ENCODE measurements at regions not wholly inside any gene's neighbourhood (a gene's known extent, or its start where the extent isn't known, plus 50 kb on each side); places are given as distances from the start of the nearest gene placed in this dataset.
"Not testable (repeated sequence)": the region's sequence is repeated elsewhere in the genome, so short reads cannot be mapped to it uniquely, and the experiment has no call there.

DNA sequence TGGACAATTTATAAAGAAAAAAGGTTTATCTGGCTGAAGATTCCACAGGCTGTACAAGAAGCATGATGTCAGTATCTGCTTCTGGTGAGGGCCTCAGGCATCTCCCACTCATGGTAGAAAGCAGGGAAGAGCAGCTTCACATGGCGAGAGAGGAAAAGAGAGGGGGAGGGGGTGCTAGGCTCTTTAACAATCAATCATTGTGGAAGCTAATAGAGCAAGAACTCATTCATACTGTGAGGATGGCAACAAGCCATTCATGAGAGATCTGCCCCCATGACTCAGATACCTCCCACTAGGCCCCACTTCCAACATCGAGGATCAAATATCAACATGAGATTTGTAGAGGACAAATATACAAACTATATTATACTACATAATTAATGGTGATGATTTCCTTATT is 361.9 kb upstream of the FAR2 start:
- intact Hi-C loops (cut with micrococcal nuclease; ENCODE audit: unreplicated experiment), result no loop called here
- Histone ChIP-seq H3K27me3 (replicated peaks; ENCODE audit: control insufficient read depth, insufficient read depth, low read length) (no peaks in the 10 kb centered on the region), H3K36me3 (ENCODE audit: control insufficient read depth, insufficient read depth, low read length) (no peaks in the 10 kb centered on the region), H3K9me3 (no peaks in the 10 kb centered on the region), H3K4me1 (no peaks in the 10 kb centered on the region), H3K4me3 (ENCODE audit: low read depth, low read length) (no peak overlapping the region)
- ChIA-PET CTCF (no interaction called here), POLR2A (no interaction called here)
- H3K9me3 Mint-ChIP-seq (ENCODE audit: unreplicated experiment), result no peaks in the 10 kb centered on the region
- no peaks in the 10 kb centered on the region for H3K4me1 Mint-ChIP-seq (ENCODE audit: low read depth, unreplicated experiment)
- no peak for DNase-seq
- H3K4me3 Mint-ChIP-seq (ENCODE audit: unreplicated experiment), result no peak overlapping the region
- TF ChIP-seq CTCF (IDR thresholded peaks at IDR 0.05; ENCODE audit: insufficient read depth in 1 of 2, low read depth in 1 of 2, low read length in 1 of 2, severe bottlenecking in 1 of 2, unreplicated experiment in 1 of 2), result no peak
- BruUV-seq (replicated peaks), result no TSS peak
- no peaks in the 10 kb centered on the region for H3K36me3 Mint-ChIP-seq (ENCODE audit: insufficient read depth, unreplicated experiment)
- no peak overlapping the region for H3K27ac Mint-ChIP-seq (ENCODE audit: unreplicated experiment)
- H3K27me3 Mint-ChIP-seq (ENCODE audit: insufficient read depth, unreplicated experiment), result peaks cover 15% of the 10 kb centered on the region

DNA sequence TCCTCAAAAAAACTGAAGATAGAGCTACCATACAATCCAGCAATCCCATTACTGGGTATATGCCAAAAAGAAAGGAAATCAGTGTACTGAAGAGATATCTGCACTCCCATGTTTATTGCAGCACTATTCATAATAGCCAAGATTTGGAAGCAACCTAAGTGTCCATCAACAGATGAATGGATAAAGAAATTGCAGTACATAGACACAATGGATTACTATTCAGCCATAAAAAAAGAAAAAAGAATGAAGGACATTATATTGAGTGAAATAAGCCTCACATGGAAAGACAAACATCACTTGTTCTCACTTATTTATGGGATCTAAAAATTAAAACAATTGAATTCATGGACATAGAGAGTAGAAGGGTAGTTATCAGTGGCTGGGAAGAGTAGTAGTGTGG is 360.8 kb upstream of the FAR2 start:
- CTCF ChIA-PET; H3K36me3 Mint-ChIP-seq (ENCODE audit: insufficient read depth, unreplicated experiment); H3K4me3 Mint-ChIP-seq (ENCODE audit: unreplicated experiment); intact Hi-C loops (cut with micrococcal nuclease; ENCODE audit: unreplicated experiment); H3K27ac Mint-ChIP-seq (ENCODE audit: unreplicated experiment); H3K9me3 ChIP-seq; H3K27me3 ChIP-seq (replicated peaks; ENCODE audit: control insufficient read depth, insufficient read depth, low read length); H3K36me3 ChIP-seq (ENCODE audit: control insufficient read depth, insufficient read depth, low read length); H3K9me3 Mint-ChIP-seq (ENCODE audit: unreplicated experiment); BruUV-seq (replicated peaks); POLR2A ChIA-PET; DNase-seq; H3K4me1 Mint-ChIP-seq (ENCODE audit: low read depth, unreplicated experiment); H3K4me1 ChIP-seq; H3K4me3 ChIP-seq (ENCODE audit: low read depth, low read length): not testable (repeated sequence)
- H3K27me3 Mint-ChIP-seq (ENCODE audit: insufficient read depth, unreplicated experiment), result peaks cover 15% of the 10 kb centered on the region

GRCh38 chr12:28793581-28794151 is 355.4 kb upstream of the FAR2 start:
- no peaks in the 10 kb centered on the region for H3K4me1 ChIP-seq
- TF ChIP-seq CTCF (IDR thresholded peaks at IDR 0.05; ENCODE audit: insufficient read depth in 1 of 2, low read depth in 1 of 2, low read length in 1 of 2, severe bottlenecking in 1 of 2, unreplicated experiment in 1 of 2), result no peak
- no peaks in the 10 kb centered on the region for H3K27me3 ChIP-seq (replicated peaks; ENCODE audit: control insufficient read depth, insufficient read depth, low read length)
- ChIA-PET CTCF (no interaction called here), POLR2A (no interaction called here)
- intact Hi-C loops (cut with micrococcal nuclease; ENCODE audit: unreplicated experiment), result no loop called here
- no peaks in the 10 kb centered on the region for H3K27me3 Mint-ChIP-seq (ENCODE audit: insufficient read depth, unreplicated experiment)
- H3K4me3 Mint-ChIP-seq (ENCODE audit: unreplicated experiment), result no peak overlapping the region
- no peak overlapping the region for H3K27ac Mint-ChIP-seq (ENCODE audit: unreplicated experiment)
- no TSS peak for BruUV-seq (replicated peaks)
- peaks cover 4% of the 10 kb centered on the region; the same call in 1 of the 2 replicates for H3K9me3 ChIP-seq
- no peaks in the 10 kb centered on the region for H3K36me3 Mint-ChIP-seq (ENCODE audit: insufficient read depth, unreplicated experiment)
- DNase-seq, result no peak
- H3K36me3 ChIP-seq (ENCODE audit: control insufficient read depth, insufficient read depth, low read length), result no peaks in the 10 kb centered on the region
- H3K9me3 Mint-ChIP-seq (ENCODE audit: unreplicated experiment), result peaks cover 10% of the 10 kb centered on the region
- no peaks in the 10 kb centered on the region for H3K4me1 Mint-ChIP-seq (ENCODE audit: low read depth, unreplicated experiment)
- H3K4me3 ChIP-seq (ENCODE audit: low read depth, low read length), result no peak overlapping the region

- no peak for TF ChIP-seq CTCF (IDR thresholded peaks at IDR 0.05; ENCODE audit: insufficient read depth in 1 of 2, low read depth in 1 of 2, low read length in 1 of 2, severe bottlenecking in 1 of 2, unreplicated experiment in 1 of 2)
- no peak for DNase-seq
- BruUV-seq (replicated peaks), result no TSS peak
- Mint-ChIP-seq H3K9me3 (ENCODE audit: unreplicated experiment) (peaks cover 10% of the 10 kb centered on the region), H3K27ac (ENCODE audit: unreplicated experiment) (no peak overlapping the region), H3K27me3 (ENCODE audit: insufficient read depth, unreplicated experiment) (no peaks in the 10 kb centered on the region), H3K36me3 (ENCODE audit: insufficient read depth, unreplicated experiment) (no peaks in the 10 kb centered on the region), H3K4me1 (ENCODE audit: low read depth, unreplicated experiment) (peaks cover under 1% of the 10 kb centered on the region), H3K4me3 (ENCODE audit: unreplicated experiment) (no peak overlapping the region)
- no peak overlapping the region for H3K4me3 ChIP-seq (ENCODE audit: low read depth, low read length)
- H3K36me3 ChIP-seq (ENCODE audit: control insufficient read depth, insufficient read depth, low read length), result no peaks in the 10 kb centered on the region
- intact Hi-C loops (cut with micrococcal nuclease; ENCODE audit: unreplicated experiment), result no loop called here
- no peaks in the 10 kb centered on the region for H3K27me3 ChIP-seq (replicated peaks; ENCODE audit: control insufficient read depth, insufficient read depth, low read length)
- CTCF ChIA-PET, result no interaction called here
- H3K4me1 ChIP-seq, result no peaks in the 10 kb centered on the region; the same call in 1 of the 2 replicates
- POLR2A ChIA-PET, result no interaction called here
- peaks cover 4% of the 10 kb centered on the region; the same call in 1 of the 2 replicates for H3K9me3 ChIP-seq
These were observed 354.9 kb upstream of the FAR2 start for GRCh38 chr12:28794211-28794610.
